Activated T-cell treated with anti-CD3 and anti-CD28 coated beads, Interleukin-2, amount 50 U/mL, for 72 hours (primary cell): ENCODE measurements at regions not wholly inside any gene's neighbourhood (a gene's known extent, or its start where the extent isn't known, plus 50 kb on each side); places are given as distances from the start of the nearest gene placed in this dataset.
"Not testable (repeated sequence)": the region's sequence is repeated elsewhere in the genome, so short reads cannot be mapped to it uniquely, and the experiment has no call there.

ENCODE experiments used
- ATAC-seq, 2 donors: fragments of 150-1000 bp; cut with Tn5 transposase; replicated peaks in 1 of 2; 2 replicates each; pipeline ENCODE4 v1.10.0; 2021; ENCODE audit warnings: moderate library complexity in 2 of 2, mild to moderate bottlenecking in 1 of 2
- DNase-seq, 2 donors: peaks; one replicate each; pipeline ENCODE4 v3.0.0; 2021 to 2022; ENCODE audit warnings: mixed read lengths in 1 of 2
- H3K27ac Mint-ChIP-seq: one replicate; pipeline ENCODE4 v1.8.0; 2022; ENCODE audit warnings: mild to moderate bottlenecking, moderate library complexity, mixed read lengths
- H3K27me3 Mint-ChIP-seq: one replicate; pipeline ENCODE4 v1.8.0; 2022; ENCODE audit warnings: low read depth, mixed read lengths
- H3K36me3 Mint-ChIP-seq, 2 donors: one replicate each; pipeline ENCODE4 v1.8.0; 2022; ENCODE audit warnings: mixed read lengths in 2 of 2, mild to moderate bottlenecking in 1 of 2; ENCODE audit not compliant: insufficient read depth in 2 of 2
- H3K4me1 Mint-ChIP-seq: one replicate; pipeline ENCODE4 v1.8.0; 2022; ENCODE audit warnings: low read depth, mixed read lengths
- H3K4me3 Mint-ChIP-seq, 2 donors: one replicate each; pipeline ENCODE4 v1.8.0; 2022; ENCODE audit warnings: mild to moderate bottlenecking in 2 of 2, mixed read lengths in 2 of 2, moderate library complexity in 2 of 2
- H3K9me3 Mint-ChIP-seq, 2 donors: one replicate each; pipeline ENCODE4 v1.8.0; 2022; ENCODE audit warnings: mixed read lengths in 2 of 2

GRCh38 chr9:79403495-79403894, 168.3 kb upstream of the TLE4 start:
- Mint-ChIP-seq H3K27me3 (no peaks in the 10 kb centered on the region), H3K4me1 (no peaks in the 10 kb centered on the region), H3K36me3 (no peaks in the 10 kb centered on the region), H3K9me3 (no peaks in the 10 kb centered on the region), H3K4me3 (no peak overlapping the region), H3K27ac (no peak overlapping the region)
- ATAC-seq (no peak), DNase-seq (peak in 1 of 2 donors; percentile 2)

- no peak for ATAC-seq
These were observed 163.6 kb upstream of the TLE4 start for GRCh38 chr9:79408200-79408599.

GRCh38 chr9:79408617-79409016, 163.1 kb upstream of the TLE4 start:
- no peaks in the 10 kb centered on the region for H3K9me3 Mint-ChIP-seq

More at GRCh38 chr9:79408200-79408599, 163.6 kb upstream of the TLE4 start:
- no peak for DNase-seq
- Mint-ChIP-seq H3K27me3 (peaks cover 11% of the 10 kb centered on the region), H3K9me3 (no peaks in the 10 kb centered on the region), H3K27ac (no peak overlapping the region), H3K4me3 (no peak overlapping the region), H3K4me1 (no peaks in the 10 kb centered on the region), H3K36me3 (no peaks in the 10 kb centered on the region)

GRCh38 chr9:79409182-79409823, 162.5 kb upstream of the TLE4 start:
- Mint-ChIP-seq H3K36me3 (no peaks in the 10 kb centered on the region), H3K4me1 (no peaks in the 10 kb centered on the region), H3K9me3 (no peaks in the 10 kb centered on the region), H3K27ac (no peak overlapping the region), H3K4me3 (no peak overlapping the region), H3K27me3 (peaks cover 11% of the 10 kb centered on the region)
- ATAC-seq, result no peak
- no peak for DNase-seq

More at GRCh38 chr9:79408617-79409016, 163.1 kb upstream of the TLE4 start:
- Mint-ChIP-seq H3K4me3 (no peak overlapping the region), H3K4me1 (no peaks in the 10 kb centered on the region), H3K27ac (no peak overlapping the region), H3K27me3 (peaks cover 11% of the 10 kb centered on the region), H3K36me3 (no peaks in the 10 kb centered on the region)
- ATAC-seq (no peak), DNase-seq (no peak)

- ATAC-seq (no peak), DNase-seq (no peak)
- Mint-ChIP-seq H3K27me3 (no peaks in the 10 kb centered on the region), H3K27ac (no peak overlapping the region), H3K36me3 (peaks cover 2 to 6% of the 10 kb centered on the region in 2 donors), H3K9me3 (peaks cover 7 to 8% of the 10 kb centered on the region in 2 donors), H3K4me1 (no peaks in the 10 kb centered on the region), H3K4me3 (no peak overlapping the region)
These were observed 145.9 kb upstream of the TLE4 start for GRCh38 chr9:79425840-79426239.

- no peak for ATAC-seq
- no peaks in the 10 kb centered on the region for H3K27me3 Mint-ChIP-seq
- H3K27ac Mint-ChIP-seq, result no peak overlapping the region
- DNase-seq, result no peak
- no peak overlapping the region for H3K4me3 Mint-ChIP-seq
- H3K36me3 Mint-ChIP-seq, result peaks cover 0 to 6% of the 10 kb centered on the region in 2 donors
- H3K4me1 Mint-ChIP-seq, result no peaks in the 10 kb centered on the region
- peaks cover 7 to 8% of the 10 kb centered on the region in 2 donors for H3K9me3 Mint-ChIP-seq
These were observed 143.3 kb upstream of the TLE4 start for GRCh38 chr9:79428422-79428821.

GRCh38 chr9:79430619-79431018, 141.1 kb upstream of the TLE4 start:
- no peaks in the 10 kb centered on the region for H3K27me3 Mint-ChIP-seq
- no peak for DNase-seq
- peaks cover 7 to 8% of the 10 kb centered on the region in 2 donors for H3K9me3 Mint-ChIP-seq
- H3K27ac Mint-ChIP-seq, result no peak overlapping the region
- no peaks in the 10 kb centered on the region for H3K4me1 Mint-ChIP-seq
- H3K36me3 Mint-ChIP-seq, result peaks cover 0 to 4% of the 10 kb centered on the region in 2 donors
- no peak overlapping the region for H3K4me3 Mint-ChIP-seq
- ATAC-seq, result no peak

GRCh38 chr9:79431019-79431679, 140.6 kb upstream of the TLE4 start:
- no peaks in the 10 kb centered on the region for H3K36me3 Mint-ChIP-seq
- H3K9me3 Mint-ChIP-seq, result peaks cover 3 to 4% of the 10 kb centered on the region in 2 donors
- H3K27me3 Mint-ChIP-seq, result no peaks in the 10 kb centered on the region
- DNase-seq (no peak), ATAC-seq (no peak)
- H3K4me1 Mint-ChIP-seq, result no peaks in the 10 kb centered on the region
- no peak overlapping the region for H3K27ac Mint-ChIP-seq
- H3K4me3 Mint-ChIP-seq, result no peak overlapping the region

GRCh38 chr9:79432485-79432884, 139.3 kb upstream of the TLE4 start:
- DNase-seq, result no peak
- Mint-ChIP-seq H3K27me3 (no peaks in the 10 kb centered on the region), H3K36me3 (no peaks in the 10 kb centered on the region), H3K27ac (no peak overlapping the region), H3K4me3 (no peak overlapping the region), H3K4me1 (no peaks in the 10 kb centered on the region), H3K9me3 (peaks cover 0 to 2% of the 10 kb centered on the region in 2 donors)
- no peak for ATAC-seq

- H3K4me3 Mint-ChIP-seq, result no peak overlapping the region
- H3K4me1 Mint-ChIP-seq, result no peaks in the 10 kb centered on the region
- DNase-seq (no peak), ATAC-seq (no peak)
- H3K27me3 Mint-ChIP-seq, result peaks cover 6% of the 10 kb centered on the region
- H3K9me3 Mint-ChIP-seq, result peaks cover 0 to 4% of the 10 kb centered on the region in 2 donors
- H3K27ac Mint-ChIP-seq, result no peak overlapping the region
- H3K36me3 Mint-ChIP-seq, result no peaks in the 10 kb centered on the region
These were observed 138.1 kb upstream of the TLE4 start for GRCh38 chr9:79433703-79434102.

- not testable (repeated sequence) for H3K36me3 Mint-ChIP-seq, H3K27ac Mint-ChIP-seq, ATAC-seq, H3K9me3 Mint-ChIP-seq, H3K4me1 Mint-ChIP-seq, H3K27me3 Mint-ChIP-seq
- peak in 1 of 2 donors; percentile 5 for DNase-seq
- peak overlapping the region in 1 of 2 donors; percentile 63 for H3K4me3 Mint-ChIP-seq
These were observed 132.5 kb upstream of the TLE4 start for GRCh38 chr9:79439221-79439620.

GRCh38 chr9:79446523-79447307, 125.0 kb upstream of the TLE4 start:
- Mint-ChIP-seq H3K27me3 (no peaks in the 10 kb centered on the region), H3K36me3 (no peaks in the 10 kb centered on the region), H3K4me3 (no peak overlapping the region), H3K9me3 (no peaks in the 10 kb centered on the region), H3K4me1 (no peaks in the 10 kb centered on the region), H3K27ac (no peak overlapping the region)
- no peak for DNase-seq
- ATAC-seq, result no peak

- H3K4me3 Mint-ChIP-seq, result no peak overlapping the region
- H3K9me3 Mint-ChIP-seq, result peaks cover under 1% of the 10 kb centered on the region in 2 donors
- ATAC-seq (no peak), DNase-seq (no peak)
- H3K27me3 Mint-ChIP-seq, result no peaks in the 10 kb centered on the region
- no peak overlapping the region for H3K27ac Mint-ChIP-seq
- H3K4me1 Mint-ChIP-seq, result no peaks in the 10 kb centered on the region
- H3K36me3 Mint-ChIP-seq, result peaks cover 0 to under 1% of the 10 kb centered on the region in 2 donors
These were observed 124.5 kb upstream of the TLE4 start for GRCh38 chr9:79447308-79447605.
